Mesendoderm (in vitro differentiated cells): ENCODE measurements at regions not wholly inside any gene's neighbourhood (a gene's known extent, or its start where the extent isn't known, plus 50 kb on each side); places are given as distances from the start of the nearest gene placed in this dataset.

Experiments
- DNase-seq: peaks from one replicate; pipeline ENCODE4 v3.0.0; 2013
- H2AK5ac ChIP-seq: 2 replicates; pipeline ENCODE4 v1.6.1; 2013; ENCODE audit warnings: low read length, inconsistent platforms
- H2BK120ac ChIP-seq: 2 replicates; pipeline ENCODE4 v1.6.1; 2013; ENCODE audit warnings: low read depth, mild to moderate bottlenecking, low read length, moderate library complexity, mixed read lengths
- H2BK15ac ChIP-seq: replicated peaks from 2 replicates; pipeline ENCODE4 v1.6.1; 2013; ENCODE audit warnings: low read depth, mild to moderate bottlenecking, moderate library complexity
- H2BK5ac ChIP-seq: 2 replicates; pipeline ENCODE4 v1.6.1; 2013; ENCODE audit warnings: low read length, inconsistent platforms
- H3K18ac ChIP-seq: 2 replicates; pipeline ENCODE4 v1.6.1; 2013; ENCODE audit warnings: mild to moderate bottlenecking, low read length, mixed read lengths
- H3K23ac ChIP-seq: one replicate; pipeline ENCODE4 v1.6.1; 2013; ENCODE audit warnings: low read length
- H3K27ac ChIP-seq: 2 replicates; pipeline ENCODE4 v1.5.1; 2013; ENCODE audit warnings: low read depth, mild to moderate bottlenecking, inconsistent platforms, low read length, moderate library complexity
- H3K27me3 ChIP-seq: 2 replicates; pipeline ENCODE4 v1.6.1; 2013; ENCODE audit warnings: low read length, control low read depth, mild to moderate bottlenecking, inconsistent platforms; ENCODE audit not compliant: insufficient read depth, poor library complexity
- H3K36me3 ChIP-seq: 2 replicates; pipeline ENCODE4 v1.6.1; 2013; ENCODE audit warnings: low read length, inconsistent platforms; ENCODE audit not compliant: control insufficient read depth, insufficient read depth
- H3K4ac ChIP-seq: one replicate; pipeline ENCODE4 v1.6.1; 2013; ENCODE audit warnings: low read depth, mild to moderate bottlenecking, low read length, moderate library complexity
- H3K4me1 ChIP-seq: 2 replicates; pipeline ENCODE4 v1.6.1; 2013; ENCODE audit warnings: low read depth, low read length, inconsistent platforms; ENCODE audit not compliant: control insufficient read depth
- H3K4me2 ChIP-seq: 2 replicates; pipeline ENCODE4 v1.6.1; 2013; ENCODE audit warnings: low read length
- H3K4me3 ChIP-seq: 2 replicates; pipeline ENCODE4 v1.5.1; 2013; ENCODE audit warnings: mild to moderate bottlenecking, low read length
- H3K56ac ChIP-seq: one replicate; pipeline ENCODE4 v1.6.1; 2013; ENCODE audit warnings: low read length
- H3K79me1 ChIP-seq: 2 replicates; pipeline ENCODE4 v1.6.1; 2013; ENCODE audit warnings: low read length, inconsistent platforms
- H3K79me2 ChIP-seq: 2 replicates; pipeline ENCODE4 v1.6.1; 2013; ENCODE audit warnings: mild to moderate bottlenecking, low read length; ENCODE audit not compliant: control insufficient read depth, insufficient read depth
- H3K9ac ChIP-seq: 2 replicates; pipeline ENCODE4 v1.6.1; 2013; ENCODE audit warnings: low read length, inconsistent platforms
- H4K5ac ChIP-seq: one replicate; pipeline ENCODE4 v1.6.1; 2013; ENCODE audit warnings: low read length
- H4K8ac ChIP-seq: one replicate; pipeline ENCODE4 v1.6.1; 2013; ENCODE audit warnings: low read depth, mild to moderate bottlenecking, control low read depth, low read length, moderate library complexity
- WGBS: extraction: QIAGEN DNeasy Blood & Tissue Kit; methylation state at CpG from one replicate; pipeline ENCODE4 v1.1.7; 2013; ENCODE audit warnings: low lambda C conversion rate, missing lambda C conversion rate; ENCODE audit not compliant: insufficient coverage; ENCODE audit errors: extremely low coverage; 5-methylcytosine and 5-hydroxymethylcytosine counted together

DNA sequence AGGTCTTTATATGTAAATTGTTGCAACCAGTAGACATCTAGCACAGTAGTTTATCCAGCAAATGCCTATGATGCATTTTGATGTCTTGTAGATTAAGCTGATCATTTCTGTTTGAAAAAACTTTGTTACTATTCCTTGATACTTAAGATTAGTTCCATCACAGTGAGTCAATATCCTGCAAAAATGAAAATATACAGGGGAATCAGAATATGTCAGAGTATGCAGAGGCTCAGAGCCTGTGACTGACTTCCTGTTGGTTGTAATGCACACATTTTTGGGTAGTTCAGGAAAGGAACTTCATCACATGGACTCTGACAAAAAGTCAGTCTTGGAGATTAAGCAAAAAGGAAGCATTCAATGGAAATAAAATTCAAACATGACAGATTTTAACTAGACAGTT lies 815.5 kb downstream of the FAT4 start:
- Histone ChIP-seq H3K4me3 (no peak overlapping the region), H2BK15ac (no peak overlapping the region), H2BK120ac (no peak overlapping the region), H3K27me3 (no peaks in the 10 kb centered on the region), H3K18ac (no peak overlapping the region), H3K79me1 (no peaks in the 10 kb centered on the region), H3K4me2 (no peak overlapping the region), H3K23ac (no peak overlapping the region), H3K4me1 (no peaks in the 10 kb centered on the region), H4K5ac (no peak overlapping the region), H3K4ac (no peak overlapping the region), H3K56ac (no peak overlapping the region), H3K9ac (no peak overlapping the region), H3K27ac (no peak overlapping the region), H3K36me3 (no peaks in the 10 kb centered on the region), H4K8ac (no peak overlapping the region), H2BK5ac (no peak overlapping the region), H2AK5ac (no peak overlapping the region), H3K79me2 (no peaks in the 10 kb centered on the region)
- DNase-seq: no peak

GRCh38 chr4:126136922-126137781 lies 822.4 kb downstream of the FAT4 start:
- Histone ChIP-seq H4K5ac (no peak overlapping the region), H3K4ac (no peak overlapping the region), H3K27ac (no peak overlapping the region), H3K27me3 (no peaks in the 10 kb centered on the region), H3K9ac (no peak overlapping the region), H4K8ac (no peak overlapping the region), H3K4me2 (no peak overlapping the region), H3K79me2 (no peaks in the 10 kb centered on the region), H3K56ac (no peak overlapping the region), H2BK120ac (no peak overlapping the region), H2AK5ac (no peak overlapping the region), H3K4me3 (no peak overlapping the region), H3K36me3 (no peaks in the 10 kb centered on the region), H2BK5ac (no peak overlapping the region), H3K4me1 (no peaks in the 10 kb centered on the region), H2BK15ac (no peak overlapping the region), H3K79me1 (no peaks in the 10 kb centered on the region), H3K18ac (no peak overlapping the region), H3K23ac (no peak overlapping the region)
- no CpG with 5 or more reads among the region's 5 CpGs for WGBS
- DNase-seq: no peak

GRCh38 chr4:126137782-126138170 lies 823.0 kb downstream of the FAT4 start:
- no peak overlapping the region for H4K5ac ChIP-seq
- no peak overlapping the region for H3K4me3 ChIP-seq
- no peak overlapping the region for H3K9ac ChIP-seq
- no peak overlapping the region for H3K4ac ChIP-seq
- H3K18ac ChIP-seq: no peak overlapping the region
- H3K36me3 ChIP-seq: no peaks in the 10 kb centered on the region
- H2BK120ac ChIP-seq: no peak overlapping the region
- no peak overlapping the region for H3K27ac ChIP-seq
- no peaks in the 10 kb centered on the region for H3K4me1 ChIP-seq
- H2BK15ac ChIP-seq: no peak overlapping the region
- H2AK5ac ChIP-seq: no peak overlapping the region
- no peak overlapping the region for H3K56ac ChIP-seq
- H4K8ac ChIP-seq: no peak overlapping the region
- H3K27me3 ChIP-seq: no peaks in the 10 kb centered on the region
- H3K23ac ChIP-seq: no peak overlapping the region
- DNase-seq: no peak
- no peaks in the 10 kb centered on the region for H3K79me1 ChIP-seq
- no peak overlapping the region for H2BK5ac ChIP-seq
- H3K4me2 ChIP-seq: no peak overlapping the region
- H3K79me2 ChIP-seq: no peaks in the 10 kb centered on the region

GRCh38 chr4:126144543-126145237 lies 829.9 kb downstream of the FAT4 start:
- no peak overlapping the region for H3K27ac ChIP-seq
- no CpG with 5 or more reads among the region's 1 CpG for WGBS
- H3K27me3 ChIP-seq: no peaks in the 10 kb centered on the region
- H3K18ac ChIP-seq: no peak overlapping the region
- no peak overlapping the region for H2BK120ac ChIP-seq
- no peak overlapping the region for H3K56ac ChIP-seq
- no peak overlapping the region for H2BK5ac ChIP-seq
- no peaks in the 10 kb centered on the region for H3K36me3 ChIP-seq
- H3K79me1 ChIP-seq: no peaks in the 10 kb centered on the region
- no peak overlapping the region for H3K4ac ChIP-seq
- H4K5ac ChIP-seq: no peak overlapping the region
- DNase-seq: no peak
- no peaks in the 10 kb centered on the region for H3K4me1 ChIP-seq
- no peak overlapping the region for H3K4me3 ChIP-seq
- no peak overlapping the region for H3K23ac ChIP-seq
- no peak overlapping the region for H4K8ac ChIP-seq
- no peak overlapping the region for H3K4me2 ChIP-seq
- H2BK15ac ChIP-seq: no peak overlapping the region
- H3K9ac ChIP-seq: no peak overlapping the region
- no peaks in the 10 kb centered on the region for H3K79me2 ChIP-seq
- no peak overlapping the region for H2AK5ac ChIP-seq

- no peak overlapping the region for H3K56ac ChIP-seq
- no peaks in the 10 kb centered on the region for H3K4me1 ChIP-seq
- no peak overlapping the region for H4K5ac ChIP-seq
- no peak overlapping the region for H3K4ac ChIP-seq
- no peaks in the 10 kb centered on the region for H3K36me3 ChIP-seq
- H3K27ac ChIP-seq: no peak overlapping the region
- H3K27me3 ChIP-seq: no peaks in the 10 kb centered on the region
- no peaks in the 10 kb centered on the region for H3K79me1 ChIP-seq
- no CpG with 5 or more reads among the region's 1 CpG for WGBS
- no peak overlapping the region for H2BK120ac ChIP-seq
- no peak overlapping the region for H3K4me2 ChIP-seq
- no peak overlapping the region for H3K18ac ChIP-seq
- no peak overlapping the region for H2AK5ac ChIP-seq
- no peak overlapping the region for H4K8ac ChIP-seq
- no peaks in the 10 kb centered on the region for H3K79me2 ChIP-seq
- no peak overlapping the region for H3K23ac ChIP-seq
- no peak overlapping the region for H2BK15ac ChIP-seq
- no peak overlapping the region for H3K4me3 ChIP-seq
- no peak overlapping the region for H2BK5ac ChIP-seq
- no peak for DNase-seq
- H3K9ac ChIP-seq: no peak overlapping the region
These were observed 853.7 kb downstream of the FAT4 start for GRCh38 chr4:126168484-126168883.
